Panc1 (cell line): ENCODE measurements at regions not wholly inside any gene's neighbourhood (a gene's known extent, or its start where the extent isn't known, plus 50 kb on each side); places are given as distances from the start of the nearest gene placed in this dataset.

Source experiments
- ATAC-seq: fragments of 200-7000 bp; cut with Tn5 transposase; 2 replicates; pipeline ENCODE4 v1.9.1; 2020; ENCODE audit warnings: mild to moderate bottlenecking, moderate library complexity
- BruUV-seq: library from RNA; stranded (reverse); fragments of 400-500 nt; replicated peaks from 2 replicates; lab custom pipeline; 2021; lab: Mats Ljungman, UMichigan
- CTCF ChIA-PET: fragments of 300-600 bp; sonication (Branson Sonifier 250); formaldehyde crosslinking; loops from one replicate; lab custom pipeline; 2022; ENCODE audit warnings: antibody characterized with exemption; lab: Charles Lee
- POLR2A ChIA-PET: fragments of 300-600 bp; sonication (Branson Sonifier 250); formaldehyde crosslinking; loops from one replicate; lab custom pipeline; 2022; ENCODE audit warnings: antibody characterized with exemption; lab: Charles Lee
- DNase-seq: peaks from one replicate; pipeline ENCODE4 v3.0.0-alpha.2; 2010; ENCODE audit warnings: low read depth, low spot score
- H3K27ac ChIP-seq: 2 replicates; pipeline ENCODE4 v1.5.1; 2011; ENCODE audit warnings: mild to moderate bottlenecking, low read length, inconsistent platforms
- H3K27me3 ChIP-seq: fragments of 200-500 bp; sonication (Bioruptor generic); 2 replicates; pipeline ENCODE4 v1.6.0; 2014; ENCODE audit warnings: low read length, inconsistent platforms; ENCODE audit not compliant: control insufficient read depth, insufficient read depth
- H3K36me3 ChIP-seq: fragments of 200-500 bp; sonication (Bioruptor generic); 2 replicates; pipeline ENCODE4 v1.5.1; 2014; ENCODE audit warnings: inconsistent platforms, mild to moderate bottlenecking, low read length, moderate library complexity; ENCODE audit not compliant: control insufficient read depth, insufficient read depth
- H3K4me1 ChIP-seq: 2 replicates; pipeline ENCODE4 v1.5.1; 2011; ENCODE audit warnings: inconsistent platforms, mild to moderate bottlenecking, low read length, moderate library complexity; ENCODE audit not compliant: control insufficient read depth, insufficient read depth
- H3K4me3 ChIP-seq, 2 experiments: 2 replicates each; pipeline ENCODE4 v1.5.1; 2011 to 2012; ENCODE audit warnings: low read depth in 2 of 2, low read length in 2 of 2, mild to moderate bottlenecking in 2 of 2, inconsistent platforms in 1 of 2, moderate library complexity in 1 of 2
- H3K9me3 ChIP-seq: fragments of 200-500 bp; sonication (Bioruptor generic); 2 replicates; pipeline ENCODE4 v1.5.1; 2014; ENCODE audit warnings: low read depth, mild to moderate bottlenecking, inconsistent platforms, low read length, moderate library complexity; ENCODE audit not compliant: control insufficient read depth, insufficient read depth
- POLR2AphosphoS5 ChIP-seq: IDR thresholded peaks from 2 replicates; pipeline ENCODE4 v1.6.1; 2012; ENCODE audit warnings: mild to moderate bottlenecking, low read depth, low read length, moderate library complexity
- SIN3A ChIP-seq: IDR thresholded peaks from 2 replicates; pipeline ENCODE4 v1.6.1; 2012; ENCODE audit warnings: low read depth, mild to moderate bottlenecking, low read length, moderate library complexity, borderline replicate concordance; ENCODE audit not compliant: insufficient read depth
- TCF7L2 ChIP-seq: IDR thresholded peaks from 2 replicates; pipeline ENCODE4 v1.6.1; 2011; ENCODE audit warnings: mild to moderate bottlenecking, low read depth, low read length, inconsistent platforms
- in situ Hi-C: cut with HindIII; loops from 2 replicates; pipeline ENCODE4 v1.10.0; 2016; ENCODE audit warnings: low sequenced_read_pairs, low pct_unique_long_range_greater_than_20kb
- intact Hi-C: fragments of 100-400 bp; cut with micrococcal nuclease; formaldehyde crosslinking; loops from one replicate; pipeline ENCODE4 v1.10.0; 2022; ENCODE audit not compliant: unreplicated experiment
- TF ChIP-seq, protein P1 (sequence below): fragments of 450-650 bp; IDR thresholded peaks from 2 replicates; pipeline ENCODE4 v1.5.1; 2017; ENCODE audit warnings: mild to moderate bottlenecking
- TF ChIP-seq, protein P2 (sequence below), 2 experiments: IDR thresholded peaks; 2 replicates each; pipeline ENCODE4 v1.6.1; 2011 to 2012; ENCODE audit warnings: low read depth in 2 of 2, control low read depth in 1 of 2, low read length in 1 of 2, mild to moderate bottlenecking in 1 of 2, moderate library complexity in 1 of 2; ENCODE audit not compliant: insufficient read depth in 1 of 2

DNA sequence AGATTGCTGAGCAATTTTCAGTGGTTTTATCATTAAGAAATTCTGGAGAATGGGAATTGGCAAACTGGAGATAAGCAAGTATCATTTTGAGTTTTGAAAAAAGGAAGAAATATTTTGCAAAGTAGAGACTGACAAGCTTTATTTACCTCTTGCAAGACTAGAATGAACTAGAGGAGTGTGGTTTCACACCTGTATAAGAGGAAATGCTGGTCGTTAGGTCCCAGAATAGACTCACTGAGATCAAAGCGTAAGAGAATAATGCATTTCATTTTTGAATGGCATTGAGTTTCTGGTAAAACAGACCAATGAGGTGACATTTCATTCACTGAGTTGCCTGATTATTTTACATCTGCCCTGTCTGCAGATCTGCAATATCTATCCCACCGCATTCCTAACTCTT, 308.1 kb downstream of the ADGRL2 start:
- no peak for TF ChIP-seq SIN3A
- TF ChIP-seq, protein P1, sequence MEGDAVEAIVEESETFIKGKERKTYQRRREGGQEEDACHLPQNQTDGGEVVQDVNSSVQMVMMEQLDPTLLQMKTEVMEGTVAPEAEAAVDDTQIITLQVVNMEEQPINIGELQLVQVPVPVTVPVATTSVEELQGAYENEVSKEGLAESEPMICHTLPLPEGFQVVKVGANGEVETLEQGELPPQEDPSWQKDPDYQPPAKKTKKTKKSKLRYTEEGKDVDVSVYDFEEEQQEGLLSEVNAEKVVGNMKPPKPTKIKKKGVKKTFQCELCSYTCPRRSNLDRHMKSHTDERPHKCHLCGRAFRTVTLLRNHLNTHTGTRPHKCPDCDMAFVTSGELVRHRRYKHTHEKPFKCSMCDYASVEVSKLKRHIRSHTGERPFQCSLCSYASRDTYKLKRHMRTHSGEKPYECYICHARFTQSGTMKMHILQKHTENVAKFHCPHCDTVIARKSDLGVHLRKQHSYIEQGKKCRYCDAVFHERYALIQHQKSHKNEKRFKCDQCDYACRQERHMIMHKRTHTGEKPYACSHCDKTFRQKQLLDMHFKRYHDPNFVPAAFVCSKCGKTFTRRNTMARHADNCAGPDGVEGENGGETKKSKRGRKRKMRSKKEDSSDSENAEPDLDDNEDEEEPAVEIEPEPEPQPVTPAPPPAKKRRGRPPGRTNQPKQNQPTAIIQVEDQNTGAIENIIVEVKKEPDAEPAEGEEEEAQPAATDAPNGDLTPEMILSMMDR, result no peak
- TF ChIP-seq, protein P2, sequence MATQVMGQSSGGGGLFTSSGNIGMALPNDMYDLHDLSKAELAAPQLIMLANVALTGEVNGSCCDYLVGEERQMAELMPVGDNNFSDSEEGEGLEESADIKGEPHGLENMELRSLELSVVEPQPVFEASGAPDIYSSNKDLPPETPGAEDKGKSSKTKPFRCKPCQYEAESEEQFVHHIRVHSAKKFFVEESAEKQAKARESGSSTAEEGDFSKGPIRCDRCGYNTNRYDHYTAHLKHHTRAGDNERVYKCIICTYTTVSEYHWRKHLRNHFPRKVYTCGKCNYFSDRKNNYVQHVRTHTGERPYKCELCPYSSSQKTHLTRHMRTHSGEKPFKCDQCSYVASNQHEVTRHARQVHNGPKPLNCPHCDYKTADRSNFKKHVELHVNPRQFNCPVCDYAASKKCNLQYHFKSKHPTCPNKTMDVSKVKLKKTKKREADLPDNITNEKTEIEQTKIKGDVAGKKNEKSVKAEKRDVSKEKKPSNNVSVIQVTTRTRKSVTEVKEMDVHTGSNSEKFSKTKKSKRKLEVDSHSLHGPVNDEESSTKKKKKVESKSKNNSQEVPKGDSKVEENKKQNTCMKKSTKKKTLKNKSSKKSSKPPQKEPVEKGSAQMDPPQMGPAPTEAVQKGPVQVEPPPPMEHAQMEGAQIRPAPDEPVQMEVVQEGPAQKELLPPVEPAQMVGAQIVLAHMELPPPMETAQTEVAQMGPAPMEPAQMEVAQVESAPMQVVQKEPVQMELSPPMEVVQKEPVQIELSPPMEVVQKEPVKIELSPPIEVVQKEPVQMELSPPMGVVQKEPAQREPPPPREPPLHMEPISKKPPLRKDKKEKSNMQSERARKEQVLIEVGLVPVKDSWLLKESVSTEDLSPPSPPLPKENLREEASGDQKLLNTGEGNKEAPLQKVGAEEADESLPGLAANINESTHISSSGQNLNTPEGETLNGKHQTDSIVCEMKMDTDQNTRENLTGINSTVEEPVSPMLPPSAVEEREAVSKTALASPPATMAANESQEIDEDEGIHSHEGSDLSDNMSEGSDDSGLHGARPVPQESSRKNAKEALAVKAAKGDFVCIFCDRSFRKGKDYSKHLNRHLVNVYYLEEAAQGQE (IDR thresholded peaks at IDR 0.05; ENCODE audit: insufficient read depth in 1 of 2, low read depth in 2 of 2, low read length in 1 of 2), result no peak
- no peak for TF ChIP-seq POLR2AphosphoS5
- TF ChIP-seq TCF7L2, result no peak
- Histone ChIP-seq H3K9me3 (no peaks in the 10 kb centered on the region), H3K4me1 (no peaks in the 10 kb centered on the region), H3K36me3 (no peaks in the 10 kb centered on the region), H3K27ac (no peak overlapping the region), H3K27me3 (no peaks in the 10 kb centered on the region), H3K4me3 (no peak overlapping the region)
- intact Hi-C loops (no loop called here), in situ Hi-C loops (no loop called here)
- ATAC-seq (no peak), DNase-seq (no peak)
- ChIA-PET CTCF (no interaction called here), POLR2A (no interaction called here)
- no TSS peak for BruUV-seq

DNA sequence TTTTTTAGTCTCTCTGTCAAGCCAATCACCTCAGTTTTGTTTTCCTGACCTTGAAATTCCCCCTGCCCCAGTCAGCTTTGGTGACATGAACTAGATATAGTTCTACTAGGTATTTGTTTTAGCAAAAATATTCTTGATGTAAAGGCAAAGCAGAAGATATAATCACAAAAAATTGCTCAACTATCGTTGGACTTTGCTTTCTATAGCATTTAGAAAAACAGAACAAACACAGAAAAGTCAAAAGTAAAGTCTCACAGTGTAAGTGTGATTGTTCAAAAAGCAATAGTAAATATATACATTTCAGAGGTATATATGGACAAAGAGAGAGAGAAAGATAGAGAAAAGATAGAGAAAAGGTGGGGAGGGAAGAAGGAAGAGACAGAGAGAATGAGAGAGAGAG, 305.9 kb downstream of the ADGRL2 start:
- ATAC-seq, result no peak
- no peak overlapping the region for H3K4me3 ChIP-seq
- no peaks in the 10 kb centered on the region for H3K27me3 ChIP-seq
- no peak overlapping the region for H3K27ac ChIP-seq
- POLR2A ChIA-PET, result no interaction called here
- no peaks in the 10 kb centered on the region for H3K36me3 ChIP-seq
- intact Hi-C loops (no loop called here), in situ Hi-C loops (no loop called here)
- CTCF ChIA-PET, result no interaction called here
- no peak for DNase-seq
- H3K9me3 ChIP-seq, result no peaks in the 10 kb centered on the region
- BruUV-seq, result no TSS peak
- H3K4me1 ChIP-seq, result no peaks in the 10 kb centered on the region
- TF ChIP-seq POLR2AphosphoS5 (no peak), TCF7L2 (no peak), SIN3A (no peak)
- TF ChIP-seq, protein P1, result no peak
- TF ChIP-seq, protein P2 (IDR thresholded peaks at IDR 0.05; ENCODE audit: insufficient read depth in 1 of 2, low read depth in 2 of 2, low read length in 1 of 2), result no peak
